Testis (tissue), 2 donors: ENCODE measurements at regions not wholly inside any gene's neighbourhood (a gene's known extent, or its start where the extent isn't known, plus 50 kb on each side); places are given as distances from the start of the nearest gene placed in this dataset.

Experiments
- POLR2A ChIP-seq: fragments of 450-650 bp; IDR thresholded peaks from one replicate; pipeline ENCODE4 v1.6.1; 2017; ENCODE audit warnings: antibody characterized with exemption, mild to moderate bottlenecking, moderate library complexity
- TF ChIP-seq, protein P1 (sequence below), 3 experiments: fragments of 450-650 bp in 2 of 3; fragments of 200-600 bp in 1 of 3; sonication (generic) in 1 of 3; IDR thresholded peaks; one replicate each; pipeline ENCODE4 v1.5.1; 2016 to 2019; ENCODE audit warnings: antibody characterized with exemption in 3 of 3, mild to moderate bottlenecking in 2 of 3, moderate library complexity in 1 of 3

DNA sequence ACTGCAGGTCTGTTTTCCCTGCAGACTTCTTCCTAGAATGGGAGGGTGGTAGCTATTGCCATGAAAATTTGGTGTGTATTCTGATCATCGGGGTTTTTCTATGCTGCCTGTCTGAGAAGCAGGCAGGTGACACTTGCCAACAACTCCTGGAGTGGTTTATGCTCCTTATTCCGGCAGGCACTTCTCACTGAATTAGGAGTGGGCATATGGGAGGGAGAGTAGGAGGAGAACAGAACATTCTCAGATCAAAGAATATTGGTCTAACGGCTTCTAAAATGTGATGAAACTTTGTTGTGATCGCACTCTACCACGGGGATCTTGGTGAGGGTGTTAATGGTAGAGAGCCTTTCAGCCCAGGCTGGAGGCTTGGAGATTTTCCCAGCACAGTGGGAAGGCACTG is 480.8 kb downstream of the PLCL1 start:
- TF ChIP-seq POLR2A, result no peak
- TF ChIP-seq, protein P1, sequence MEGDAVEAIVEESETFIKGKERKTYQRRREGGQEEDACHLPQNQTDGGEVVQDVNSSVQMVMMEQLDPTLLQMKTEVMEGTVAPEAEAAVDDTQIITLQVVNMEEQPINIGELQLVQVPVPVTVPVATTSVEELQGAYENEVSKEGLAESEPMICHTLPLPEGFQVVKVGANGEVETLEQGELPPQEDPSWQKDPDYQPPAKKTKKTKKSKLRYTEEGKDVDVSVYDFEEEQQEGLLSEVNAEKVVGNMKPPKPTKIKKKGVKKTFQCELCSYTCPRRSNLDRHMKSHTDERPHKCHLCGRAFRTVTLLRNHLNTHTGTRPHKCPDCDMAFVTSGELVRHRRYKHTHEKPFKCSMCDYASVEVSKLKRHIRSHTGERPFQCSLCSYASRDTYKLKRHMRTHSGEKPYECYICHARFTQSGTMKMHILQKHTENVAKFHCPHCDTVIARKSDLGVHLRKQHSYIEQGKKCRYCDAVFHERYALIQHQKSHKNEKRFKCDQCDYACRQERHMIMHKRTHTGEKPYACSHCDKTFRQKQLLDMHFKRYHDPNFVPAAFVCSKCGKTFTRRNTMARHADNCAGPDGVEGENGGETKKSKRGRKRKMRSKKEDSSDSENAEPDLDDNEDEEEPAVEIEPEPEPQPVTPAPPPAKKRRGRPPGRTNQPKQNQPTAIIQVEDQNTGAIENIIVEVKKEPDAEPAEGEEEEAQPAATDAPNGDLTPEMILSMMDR (IDR thresholded peaks at IDR 0.05), result no peak
